GM13976 (cell line): ENCODE measurements at regions not wholly inside any gene's neighbourhood (a gene's known extent, or its start where the extent isn't known, plus 50 kb on each side); places are given as distances from the start of the nearest gene placed in this dataset.

Experiments
- DNase-seq: peaks from one replicate; pipeline ENCODE4 v3.0.0; 2012; ENCODE audit warnings: low spot score
- in situ Hi-C: fragments of 300-500 bp; cut with MboI; formaldehyde crosslinking; loops from one replicate; pipeline ENCODE4 v1.12.0; 2022; ENCODE audit warnings: low sequenced_read_pairs, mixed read lengths, inconsistent platforms; ENCODE audit not compliant: unreplicated experiment
- TF ChIP-seq, protein P1 (sequence below): IDR thresholded peaks from 2 replicates; pipeline ENCODE4 v1.5.1; 2012; ENCODE audit warnings: borderline replicate concordance, mild to moderate bottlenecking; ENCODE audit not compliant: insufficient read depth; ENCODE audit errors: extremely low read depth, missing control alignments, control extremely low read depth

DNA sequence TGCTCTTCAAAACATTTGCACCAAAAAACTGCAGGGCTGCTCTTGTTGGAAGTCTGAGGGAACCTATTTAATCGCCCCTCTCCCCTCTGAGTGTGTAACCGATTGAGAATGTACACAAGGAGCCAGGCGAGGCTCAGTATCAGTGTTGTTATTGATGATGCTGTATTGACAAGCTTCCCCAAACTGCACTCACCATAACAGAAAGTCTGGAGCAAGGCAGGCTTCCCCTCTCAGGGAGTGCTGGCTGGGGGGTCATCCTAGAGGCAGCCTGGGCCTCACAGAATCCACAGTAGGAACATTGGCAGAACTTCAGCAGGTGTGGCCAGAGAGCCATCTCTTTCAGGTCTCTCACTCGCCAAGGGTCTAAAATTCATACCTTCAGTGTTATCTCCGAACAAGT is 58.1 kb upstream of the TUNAR start:
- TF ChIP-seq, protein P1, sequence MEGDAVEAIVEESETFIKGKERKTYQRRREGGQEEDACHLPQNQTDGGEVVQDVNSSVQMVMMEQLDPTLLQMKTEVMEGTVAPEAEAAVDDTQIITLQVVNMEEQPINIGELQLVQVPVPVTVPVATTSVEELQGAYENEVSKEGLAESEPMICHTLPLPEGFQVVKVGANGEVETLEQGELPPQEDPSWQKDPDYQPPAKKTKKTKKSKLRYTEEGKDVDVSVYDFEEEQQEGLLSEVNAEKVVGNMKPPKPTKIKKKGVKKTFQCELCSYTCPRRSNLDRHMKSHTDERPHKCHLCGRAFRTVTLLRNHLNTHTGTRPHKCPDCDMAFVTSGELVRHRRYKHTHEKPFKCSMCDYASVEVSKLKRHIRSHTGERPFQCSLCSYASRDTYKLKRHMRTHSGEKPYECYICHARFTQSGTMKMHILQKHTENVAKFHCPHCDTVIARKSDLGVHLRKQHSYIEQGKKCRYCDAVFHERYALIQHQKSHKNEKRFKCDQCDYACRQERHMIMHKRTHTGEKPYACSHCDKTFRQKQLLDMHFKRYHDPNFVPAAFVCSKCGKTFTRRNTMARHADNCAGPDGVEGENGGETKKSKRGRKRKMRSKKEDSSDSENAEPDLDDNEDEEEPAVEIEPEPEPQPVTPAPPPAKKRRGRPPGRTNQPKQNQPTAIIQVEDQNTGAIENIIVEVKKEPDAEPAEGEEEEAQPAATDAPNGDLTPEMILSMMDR = no peak
- in situ Hi-C loops = no loop called here
- DNase-seq = no peak

DNA sequence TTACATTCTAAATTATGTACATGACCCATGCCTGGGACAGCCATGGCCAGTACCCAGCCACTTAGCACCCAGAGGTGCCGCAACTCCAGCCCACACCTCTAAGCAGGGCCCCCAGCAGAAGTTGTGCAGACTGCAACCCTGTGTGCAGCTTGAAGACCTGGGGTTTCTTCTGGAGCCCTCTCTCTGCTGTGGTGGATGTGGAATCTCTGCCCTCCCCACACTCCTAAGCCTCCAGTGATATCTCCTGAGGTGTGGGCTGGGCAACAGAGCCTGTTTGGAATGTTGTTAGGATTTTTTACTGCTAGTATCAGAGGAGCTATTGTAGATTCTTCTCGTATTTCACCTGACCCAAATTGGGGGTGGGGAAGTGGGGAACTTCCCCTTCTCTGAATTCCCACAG is 59.4 kb upstream of the TUNAR start:
- in situ Hi-C loops = no loop called here
- TF ChIP-seq, protein P1 = no peak
- DNase-seq = no peak

DNA sequence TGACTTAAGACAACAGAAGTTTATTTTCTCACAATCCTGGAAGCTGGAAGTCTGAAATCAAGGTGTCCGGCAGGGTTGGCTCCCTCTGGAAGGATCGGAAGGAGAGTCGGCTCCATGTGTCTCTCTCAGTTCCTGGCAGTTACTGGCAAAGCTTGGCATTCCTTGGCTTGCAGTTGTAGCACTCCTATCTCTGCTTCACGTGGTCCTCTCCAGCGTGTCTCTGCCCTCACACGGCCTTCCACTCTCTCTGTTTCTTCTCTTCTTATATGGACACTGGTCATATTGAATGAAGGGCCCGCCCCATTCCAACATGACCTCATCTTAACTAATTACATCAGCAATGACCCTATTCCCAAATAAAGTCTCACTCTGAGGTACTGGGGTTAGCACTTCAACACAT is 60.1 kb upstream of the TUNAR start:
- TF ChIP-seq, protein P1 = no peak
- in situ Hi-C loops = no loop called here

DNA sequence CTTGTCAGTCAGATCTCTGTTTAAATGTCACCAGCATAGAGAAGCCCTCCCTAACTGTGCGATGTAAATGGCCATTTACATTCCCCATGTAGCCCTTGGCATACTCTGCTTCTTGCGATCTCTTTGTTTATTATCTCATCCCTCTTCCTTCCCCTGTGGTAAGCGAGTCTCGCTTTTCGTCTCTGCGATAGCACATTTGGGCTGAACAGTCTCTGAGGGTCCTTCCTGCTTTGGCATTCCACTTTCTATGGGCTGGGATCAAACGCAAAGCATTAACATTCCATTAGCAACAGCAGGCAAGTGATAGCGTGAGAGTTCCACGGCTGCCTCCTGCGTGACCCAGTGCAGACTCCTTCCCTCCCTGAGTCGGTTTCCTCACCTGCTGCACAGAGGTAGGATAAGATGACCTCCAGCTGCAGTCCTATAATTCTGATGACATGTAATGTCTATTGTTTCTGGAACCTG is 61.4 kb upstream of the TUNAR start:
- TF ChIP-seq, protein P1 = no peak
- in situ Hi-C loops = no loop called here
- no peak for DNase-seq

More for the DNA sequence above, 60.1 kb upstream of the TUNAR start:
- no peak for DNase-seq

DNA sequence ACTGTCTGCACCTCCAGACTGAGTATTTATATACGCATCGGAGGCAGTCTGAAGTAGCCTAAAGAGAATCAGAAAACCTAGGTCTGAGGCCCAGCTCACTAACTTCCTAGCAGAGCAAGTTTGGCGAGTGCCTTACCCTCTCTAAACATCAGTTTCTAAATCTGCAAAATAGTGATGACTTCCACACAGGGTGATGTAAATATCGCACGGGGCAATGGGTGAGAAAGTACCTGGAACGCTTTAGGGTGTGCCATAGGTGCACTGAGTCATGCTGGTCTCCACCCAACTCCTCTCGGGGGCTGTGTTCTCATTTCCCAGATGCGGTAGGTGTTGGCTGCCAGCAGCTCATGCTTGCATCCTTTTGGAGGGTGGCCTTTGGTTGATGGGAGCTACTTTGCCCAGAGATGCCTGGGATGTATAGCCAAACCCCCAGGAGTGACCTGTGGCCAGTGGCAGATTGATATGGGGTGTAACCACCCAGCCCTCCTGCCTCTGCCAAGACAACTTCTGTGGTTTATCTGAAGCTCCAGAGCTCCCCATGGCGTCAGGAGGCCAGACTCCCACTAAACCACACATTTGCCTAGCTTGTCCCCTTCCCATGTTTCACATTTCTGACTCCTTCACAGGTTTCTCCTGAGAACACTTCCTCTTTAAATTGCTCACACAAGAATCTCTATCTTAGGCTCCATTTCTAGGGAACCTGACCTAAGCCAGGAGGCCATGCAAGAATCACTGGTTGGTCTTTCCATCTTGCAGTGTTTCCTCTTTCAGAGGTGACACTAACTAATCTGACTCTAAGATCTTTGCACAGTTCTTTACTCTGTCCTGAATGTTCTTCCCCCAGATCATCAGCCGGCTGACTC is 62.0 kb upstream of the TUNAR start:
- TF ChIP-seq, protein P1 = no peak
- no peak for DNase-seq
- in situ Hi-C loops = no loop called here

DNA sequence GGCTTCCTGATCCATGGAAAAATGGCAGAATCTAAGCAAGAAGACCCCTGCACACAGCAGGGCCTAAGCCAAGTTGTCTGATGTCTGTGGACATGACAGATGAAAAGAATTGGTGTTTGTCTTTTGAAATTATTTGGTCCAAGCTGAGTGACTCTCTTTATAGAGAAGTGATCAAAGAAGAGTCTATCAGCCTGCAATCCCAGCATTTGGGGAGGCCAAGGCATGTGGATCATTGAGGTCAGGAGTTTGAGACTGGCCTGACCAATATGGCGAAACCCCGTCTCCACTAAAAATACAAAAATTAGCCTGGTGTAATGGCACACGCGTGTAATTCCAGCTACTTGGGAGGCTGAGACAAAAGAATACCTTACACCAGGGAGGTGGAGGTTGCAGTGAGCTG is 64.8 kb upstream of the TUNAR start:
- DNase-seq = no peak
- TF ChIP-seq, protein P1 = no peak
- in situ Hi-C loops = no loop called here

DNA sequence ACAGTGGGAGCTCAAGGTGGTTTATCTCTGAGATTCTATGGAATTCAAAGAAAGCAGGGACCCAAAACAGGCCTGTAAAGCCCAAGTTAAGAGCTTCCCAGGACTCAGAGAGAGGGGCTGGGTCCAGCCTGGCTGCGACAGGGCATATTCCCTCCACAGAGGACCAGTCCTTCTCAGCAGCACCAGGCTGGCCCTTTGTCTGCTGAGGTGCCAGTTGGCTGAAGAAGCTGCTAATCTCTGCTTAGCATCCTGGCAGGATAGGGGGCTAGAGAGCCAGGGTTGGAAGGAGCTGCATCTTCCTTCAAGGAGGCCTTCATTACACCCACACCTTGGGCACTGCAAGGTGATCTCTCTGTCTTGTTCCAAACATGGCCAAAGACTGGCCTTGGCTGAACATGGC is 68.3 kb upstream of the TUNAR start:
- TF ChIP-seq, protein P1 = no peak
- in situ Hi-C loops = no loop called here

More for the DNA sequence above, 68.3 kb upstream of the TUNAR start:
- no peak for DNase-seq
